ENCODE measurements at regions not wholly inside any gene's neighbourhood (a gene's known extent, or its start where the extent isn't known, plus 50 kb on each side); places are given as distances from the start of the nearest gene placed in this dataset.
"Not testable (repeated sequence)": the region's sequence is repeated elsewhere in the genome, so short reads cannot be mapped to it uniquely, and the experiment has no call there.

- H3K9me3 ChIP-seq (replicated peaks); H3K4me3 ChIP-seq; intact Hi-C loops (cut with micrococcal nuclease); H3K27ac ChIP-seq (replicated peaks); DNase-seq; H3K36me3 ChIP-seq; H3K4me1 ChIP-seq: not testable (repeated sequence)
- peaks cover 58% of the 10 kb centered on the region for H3K27me3 ChIP-seq (ENCODE audit: low read depth)
These were observed 133.4 kb upstream of the TEKT4 start for GRCh38 chr2:94737736-94738342.

- Histone ChIP-seq H3K9me3 (replicated peaks) (no peaks in the 10 kb centered on the region), H3K27me3 (ENCODE audit: low read depth) (peaks cover 79% of the 10 kb centered on the region), H3K4me3 (no peak overlapping the region), H3K27ac (replicated peaks) (no peak overlapping the region), H3K36me3 (no peaks in the 10 kb centered on the region), H3K4me1 (no peaks in the 10 kb centered on the region)
- no peak for TF ChIP-seq CTCF (IDR thresholded peaks at IDR 0.05; ENCODE audit: borderline replicate concordance)
- DNase-seq = no peak
- intact Hi-C loops (cut with micrococcal nuclease) = no loop called here
These were observed 117.7 kb upstream of the TEKT4 start for GRCh38 chr2:94753466-94753998.

DNA sequence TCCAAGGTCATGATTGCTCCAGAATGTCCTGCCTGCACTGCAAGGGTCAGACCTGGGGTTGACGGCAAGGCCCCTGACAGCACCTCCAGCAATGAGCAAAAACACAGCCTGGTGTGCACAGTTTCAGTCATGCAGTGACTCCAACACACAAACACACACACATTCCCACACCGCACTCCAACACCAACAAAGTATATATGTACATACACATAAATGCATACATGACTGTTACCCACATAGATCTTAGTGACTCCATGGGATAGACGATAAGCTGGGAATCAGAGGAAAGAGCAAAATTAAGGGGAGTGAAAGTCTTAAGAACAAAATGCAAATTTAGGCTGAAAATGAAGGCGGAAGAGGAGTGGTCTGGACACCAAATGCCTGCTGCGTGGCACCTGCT, 112.7 kb upstream of the TEKT4 start:
- intact Hi-C loops (cut with micrococcal nuclease) = no loop called here
- no peak for TF ChIP-seq CTCF (IDR thresholded peaks at IDR 0.05; ENCODE audit: borderline replicate concordance)
- Histone ChIP-seq H3K4me3 (no peak overlapping the region), H3K4me1 (no peaks in the 10 kb centered on the region), H3K27me3 (ENCODE audit: low read depth) (peaks cover 62% of the 10 kb centered on the region), H3K9me3 (replicated peaks) (no peaks in the 10 kb centered on the region), H3K36me3 (no peaks in the 10 kb centered on the region), H3K27ac (replicated peaks) (no peak overlapping the region)
- no peak for DNase-seq

GRCh38 chr2:94759211-94759610, 112.0 kb upstream of the TEKT4 start:
- peaks cover 58% of the 10 kb centered on the region for H3K27me3 ChIP-seq (ENCODE audit: low read depth)
- no peaks in the 10 kb centered on the region for H3K9me3 ChIP-seq (replicated peaks)
- H3K36me3 ChIP-seq = no peaks in the 10 kb centered on the region
- DNase-seq = no peak
- intact Hi-C loops (cut with micrococcal nuclease) = no loop called here
- TF ChIP-seq CTCF (IDR thresholded peaks at IDR 0.05; ENCODE audit: borderline replicate concordance) = no peak
- no peak overlapping the region for H3K27ac ChIP-seq (replicated peaks)
- H3K4me3 ChIP-seq = no peak overlapping the region
- H3K4me1 ChIP-seq = no peaks in the 10 kb centered on the region

DNA sequence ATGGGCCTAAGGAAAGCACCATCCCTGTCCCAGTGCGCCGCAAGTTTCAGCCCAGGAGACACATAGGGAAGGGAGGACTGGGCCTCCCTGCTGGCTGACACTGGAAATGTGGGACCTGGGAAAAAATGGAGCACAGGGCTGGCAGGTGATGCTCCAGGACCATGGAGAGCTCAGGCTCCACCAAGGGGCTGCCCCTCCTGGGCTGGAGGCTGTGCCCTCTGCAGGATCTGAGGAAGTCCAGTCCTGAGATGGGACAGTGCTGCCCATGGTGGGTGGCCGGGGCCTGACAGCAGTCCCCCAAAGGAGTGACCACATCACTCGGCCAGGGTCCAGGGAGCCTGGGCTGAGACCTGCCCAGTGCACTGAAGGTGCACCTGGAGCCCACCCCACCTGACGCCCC, 108.6 kb upstream of the TEKT4 start:
- Histone ChIP-seq H3K36me3 (no peaks in the 10 kb centered on the region), H3K9me3 (replicated peaks) (no peaks in the 10 kb centered on the region), H3K27ac (replicated peaks) (no peak overlapping the region), H3K4me1 (no peaks in the 10 kb centered on the region), H3K27me3 (ENCODE audit: low read depth) (peaks cover 45% of the 10 kb centered on the region), H3K4me3 (no peak overlapping the region)
- TF ChIP-seq CTCF (IDR thresholded peaks at IDR 0.05; ENCODE audit: borderline replicate concordance) = no peak
- no peak for DNase-seq
- intact Hi-C loops (cut with micrococcal nuclease) = no loop called here

DNA sequence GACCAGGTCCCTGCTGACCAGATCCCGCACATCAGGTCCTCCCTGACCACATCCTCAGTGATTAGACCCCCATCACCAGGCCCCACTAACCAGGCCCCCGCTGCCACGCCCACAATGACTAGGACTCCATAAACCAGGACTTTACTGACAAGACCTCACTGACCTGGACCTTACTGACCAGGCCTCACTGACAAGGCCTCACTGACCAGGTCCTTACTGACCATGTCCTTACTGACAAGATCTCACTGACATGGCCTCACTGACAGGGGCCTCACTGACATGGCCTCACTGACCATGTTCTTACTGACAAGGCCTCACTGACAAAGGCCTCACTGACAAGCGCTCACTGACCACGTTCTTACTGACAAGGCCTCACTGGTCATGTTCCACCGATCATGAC, 107.9 kb upstream of the TEKT4 start:
- intact Hi-C loops (cut with micrococcal nuclease) = no loop called here
- H3K27me3 ChIP-seq (ENCODE audit: low read depth) = peaks cover 39% of the 10 kb centered on the region
- no peaks in the 10 kb centered on the region for H3K9me3 ChIP-seq (replicated peaks)
- H3K4me3 ChIP-seq = no peak overlapping the region
- no peak overlapping the region for H3K27ac ChIP-seq (replicated peaks)
- TF ChIP-seq CTCF (IDR thresholded peaks at IDR 0.05; ENCODE audit: borderline replicate concordance) = no peak
- no peaks in the 10 kb centered on the region for H3K4me1 ChIP-seq
- DNase-seq = no peak
- no peaks in the 10 kb centered on the region for H3K36me3 ChIP-seq

DNA sequence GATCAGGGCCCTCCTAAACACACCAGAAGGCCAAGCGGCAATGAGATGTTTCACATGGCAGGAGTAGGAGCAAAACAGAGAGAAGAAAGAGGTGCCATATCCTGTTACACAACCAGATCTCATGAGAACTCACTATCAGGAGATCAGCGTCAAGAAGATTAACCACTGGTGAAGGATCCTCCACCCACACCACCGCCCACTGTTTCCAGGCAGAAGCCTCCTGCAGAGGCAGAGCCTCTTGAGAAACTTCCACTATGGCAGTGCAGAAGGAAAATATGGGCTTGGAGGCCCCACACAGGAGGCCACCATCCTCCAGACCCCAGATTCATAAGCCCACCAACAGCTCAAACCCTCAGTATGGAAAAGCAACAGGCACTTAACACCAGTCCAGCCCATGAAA, 106.9 kb upstream of the TEKT4 start:
- H3K9me3 ChIP-seq (replicated peaks); H3K27ac ChIP-seq (replicated peaks); H3K36me3 ChIP-seq; DNase-seq; H3K4me1 ChIP-seq; intact Hi-C loops (cut with micrococcal nuclease); H3K4me3 ChIP-seq: not testable (repeated sequence)
- peaks cover 39% of the 10 kb centered on the region for H3K27me3 ChIP-seq (ENCODE audit: low read depth)

All from left ventricle myocardium inferior (tissue), 1 donor.